ENCODE measurements at regions not wholly inside any gene's neighbourhood (a gene's known extent, or its start where the extent isn't known, plus 50 kb on each side); places are given as distances from the start of the nearest gene placed in this dataset.

DNA sequence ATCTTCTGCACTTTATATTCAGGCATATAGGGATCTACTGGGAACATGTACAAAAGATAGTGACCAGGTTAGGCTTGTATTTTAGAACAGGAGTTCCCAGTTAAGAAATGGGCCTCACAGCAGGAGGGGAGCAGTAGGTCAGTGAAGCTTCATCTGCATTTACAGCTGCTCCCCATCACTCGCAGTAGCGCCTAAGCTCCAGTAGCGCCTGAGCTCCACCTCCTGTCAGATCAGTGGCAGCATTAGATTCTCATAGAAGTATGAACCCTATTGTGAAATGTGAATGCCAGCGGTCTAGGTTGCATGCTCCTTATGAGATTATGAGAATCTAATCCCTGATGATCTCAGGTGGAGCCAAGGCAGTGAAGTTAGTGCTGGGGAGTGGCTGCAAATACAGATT is 224.4 kb upstream of the CYRIA start:
- H3K4me3 Mint-ChIP-seq: no peak overlapping the region
- no peaks in the 10 kb centered on the region for H3K4me1 Mint-ChIP-seq
- intact Hi-C loops (cut with micrococcal nuclease): no loop called here
- peaks cover 9% of the 10 kb centered on the region for H3K27me3 Mint-ChIP-seq
- TF ChIP-seq, protein P1, sequence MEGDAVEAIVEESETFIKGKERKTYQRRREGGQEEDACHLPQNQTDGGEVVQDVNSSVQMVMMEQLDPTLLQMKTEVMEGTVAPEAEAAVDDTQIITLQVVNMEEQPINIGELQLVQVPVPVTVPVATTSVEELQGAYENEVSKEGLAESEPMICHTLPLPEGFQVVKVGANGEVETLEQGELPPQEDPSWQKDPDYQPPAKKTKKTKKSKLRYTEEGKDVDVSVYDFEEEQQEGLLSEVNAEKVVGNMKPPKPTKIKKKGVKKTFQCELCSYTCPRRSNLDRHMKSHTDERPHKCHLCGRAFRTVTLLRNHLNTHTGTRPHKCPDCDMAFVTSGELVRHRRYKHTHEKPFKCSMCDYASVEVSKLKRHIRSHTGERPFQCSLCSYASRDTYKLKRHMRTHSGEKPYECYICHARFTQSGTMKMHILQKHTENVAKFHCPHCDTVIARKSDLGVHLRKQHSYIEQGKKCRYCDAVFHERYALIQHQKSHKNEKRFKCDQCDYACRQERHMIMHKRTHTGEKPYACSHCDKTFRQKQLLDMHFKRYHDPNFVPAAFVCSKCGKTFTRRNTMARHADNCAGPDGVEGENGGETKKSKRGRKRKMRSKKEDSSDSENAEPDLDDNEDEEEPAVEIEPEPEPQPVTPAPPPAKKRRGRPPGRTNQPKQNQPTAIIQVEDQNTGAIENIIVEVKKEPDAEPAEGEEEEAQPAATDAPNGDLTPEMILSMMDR (IDR thresholded peaks at IDR 0.05): no peak
- TF ChIP-seq EZH2 (IDR thresholded peaks at IDR 0.05; ENCODE audit: borderline replicate concordance, insufficient read depth, low read depth, low read length, poor library complexity, severe bottlenecking): no peak
- CTCF ChIA-PET: no interaction called here
- H2AFZ ChIP-seq (ENCODE audit: insufficient read depth, low read depth, low read length, poor library complexity, severe bottlenecking): no peak overlapping the region
- ATAC-seq (ENCODE audit: low read depth) (no peak), DNase-seq (no peak)
- no peak overlapping the region for H3K27ac ChIP-seq (ENCODE audit: low read length in 2 of 2)
- no peaks in the 10 kb centered on the region for H3K36me3 ChIP-seq (replicated peaks in 1 of 2; ENCODE audit: control extremely low read depth in 1 of 2, control insufficient read depth in 1 of 2, extremely low read depth in 1 of 2, insufficient read depth in 2 of 2, low read length in 1 of 2)
- no peaks in the 10 kb centered on the region for H3K4me1 ChIP-seq (ENCODE audit: control insufficient read depth in 2 of 2, insufficient read depth in 2 of 2, low read length in 2 of 2)
- no peak overlapping the region for H3K4me2 ChIP-seq (replicated peaks; ENCODE audit: low read depth, low read length, poor library complexity, severe bottlenecking)
- no peaks in the 10 kb centered on the region for H3K27me3 ChIP-seq (replicated peaks in 1 of 4; ENCODE audit: control extremely low read depth in 1 of 4, control insufficient read depth in 3 of 4, insufficient read depth in 4 of 4, low read length in 3 of 4)
- H3K9me3 Mint-ChIP-seq (ENCODE audit: insufficient read depth): no peaks in the 10 kb centered on the region
- POLR2A ChIA-PET: no interaction called here
- H3K9me3 ChIP-seq (ENCODE audit: control extremely low read depth in 1 of 3, control insufficient read depth in 2 of 3, insufficient read depth in 1 of 3, low read length in 2 of 3): peaks cover 0 to 3% (median 0%) of the 10 kb centered on the region in 3 donors
- H3K4me3 ChIP-seq (ENCODE audit: control extremely low read depth in 1 of 5, extremely low read depth in 1 of 5, insufficient read depth in 1 of 5, low read depth in 2 of 5, low read length in 4 of 5): no peak overlapping the region
- no peak overlapping the region for H3K9ac ChIP-seq (ENCODE audit: low read length)
- 100% methylated on average over 1 of the region's 4 CpGs for WGBS (ENCODE audit: insufficient coverage)
- no peaks in the 10 kb centered on the region for H4K20me1 ChIP-seq (ENCODE audit: control insufficient read depth, insufficient read depth, low read length, poor library complexity, severe bottlenecking)
- H3K27ac Mint-ChIP-seq: no peak overlapping the region
- H3K79me2 ChIP-seq (ENCODE audit: control insufficient read depth, insufficient read depth, low read length): no peaks in the 10 kb centered on the region

DNA sequence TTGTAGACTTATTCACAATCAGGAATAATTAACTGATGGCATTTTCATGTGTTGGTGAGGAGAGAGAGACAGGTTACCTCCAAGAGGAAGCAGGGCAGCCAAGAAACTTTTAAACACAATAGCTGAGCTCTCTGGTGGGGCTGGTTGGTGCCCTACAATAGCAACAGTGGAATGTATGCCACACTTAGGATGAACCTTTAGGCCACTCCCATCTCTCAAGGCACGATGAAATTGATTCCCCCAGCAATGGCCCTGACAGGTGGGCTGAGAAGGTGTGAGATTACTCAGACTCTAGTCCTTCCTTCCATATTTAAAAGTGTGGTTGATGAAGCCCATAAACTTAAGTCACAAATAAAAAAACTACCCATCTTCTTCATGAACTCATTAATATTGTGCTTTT is 219.4 kb upstream of the CYRIA start:
- Histone ChIP-seq H3K4me2 (replicated peaks; ENCODE audit: low read depth, low read length, poor library complexity, severe bottlenecking) (no peak overlapping the region), H2AFZ (ENCODE audit: insufficient read depth, low read depth, low read length, poor library complexity, severe bottlenecking) (no peak overlapping the region), H4K20me1 (ENCODE audit: control insufficient read depth, insufficient read depth, low read length, poor library complexity, severe bottlenecking) (no peaks in the 10 kb centered on the region), H3K4me3 (ENCODE audit: control extremely low read depth in 1 of 5, extremely low read depth in 1 of 5, insufficient read depth in 1 of 5, low read depth in 2 of 5, low read length in 4 of 5) (no peak overlapping the region), H3K9ac (ENCODE audit: low read length) (no peak overlapping the region), H3K9me3 (ENCODE audit: control extremely low read depth in 1 of 3, control insufficient read depth in 2 of 3, insufficient read depth in 1 of 3, low read length in 2 of 3) (peaks cover 0 to under 1% (median 0%) of the 10 kb centered on the region in 3 donors), H3K27ac (ENCODE audit: low read length in 2 of 2) (no peak overlapping the region), H3K79me2 (ENCODE audit: control insufficient read depth, insufficient read depth, low read length) (no peaks in the 10 kb centered on the region), H3K36me3 (replicated peaks in 1 of 2; ENCODE audit: control extremely low read depth in 1 of 2, control insufficient read depth in 1 of 2, extremely low read depth in 1 of 2, insufficient read depth in 2 of 2, low read length in 1 of 2) (no peaks in the 10 kb centered on the region), H3K4me1 (ENCODE audit: control insufficient read depth in 2 of 2, insufficient read depth in 2 of 2, low read length in 2 of 2) (no peaks in the 10 kb centered on the region), H3K27me3 (replicated peaks in 1 of 4; ENCODE audit: control extremely low read depth in 1 of 4, control insufficient read depth in 3 of 4, insufficient read depth in 4 of 4, low read length in 3 of 4) (no peaks in the 10 kb centered on the region)
- no peak for TF ChIP-seq EZH2 (IDR thresholded peaks at IDR 0.05; ENCODE audit: borderline replicate concordance, insufficient read depth, low read depth, low read length, poor library complexity, severe bottlenecking)
- TF ChIP-seq, protein P1 (IDR thresholded peaks at IDR 0.05): no peak
- H3K27ac Mint-ChIP-seq: no peak overlapping the region
- ATAC-seq (ENCODE audit: low read depth) (no peak), DNase-seq (no peak)
- ChIA-PET POLR2A (no interaction called here), CTCF (no interaction called here)
- 83% methylated on average over 1 of the region's 1 CpG for WGBS (ENCODE audit: insufficient coverage)
- no peaks in the 10 kb centered on the region for H3K9me3 Mint-ChIP-seq (ENCODE audit: insufficient read depth)
- H3K27me3 Mint-ChIP-seq: peaks cover 4% of the 10 kb centered on the region
- no peak overlapping the region for H3K4me3 Mint-ChIP-seq
- H3K4me1 Mint-ChIP-seq: peaks cover 3% of the 10 kb centered on the region
- intact Hi-C loops (cut with micrococcal nuclease): no loop called here
